ENCODE measurements at regions not wholly inside any gene's neighbourhood (a gene's known extent, or its start where the extent isn't known, plus 50 kb on each side); places are given as distances from the start of the nearest gene placed in this dataset.

DNA sequence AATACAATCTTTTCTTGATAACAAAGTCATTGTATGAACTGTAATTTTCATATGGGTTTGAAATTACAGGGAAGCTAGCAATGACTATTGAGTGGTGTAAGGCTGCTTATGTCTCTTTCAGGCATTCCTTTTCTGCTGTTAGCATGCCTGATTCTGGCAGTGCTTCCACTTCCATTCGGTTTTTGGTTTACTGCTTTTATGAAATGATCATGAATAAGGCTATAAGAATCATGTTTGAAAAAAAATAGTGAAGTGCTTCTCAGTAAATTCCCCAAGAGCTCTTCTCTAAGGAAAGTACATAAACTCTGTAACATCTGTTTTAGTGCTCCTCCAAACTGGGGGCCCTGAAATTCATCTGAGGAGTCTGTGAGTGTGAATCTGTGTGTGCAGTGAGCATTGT, 434.0 kb upstream of the RGS6 start:
- Histone ChIP-seq H3K36me3 (no peaks in the 10 kb centered on the region), H3K4me1 (ENCODE audit: control insufficient read depth in 1 of 2, low read depth in 2 of 2) (peaks cover 6 to 12% of the 10 kb centered on the region in 2 donors), H3K27me3 (replicated peaks; ENCODE audit: insufficient read depth) (no peaks in the 10 kb centered on the region), H3K4me3 (no peak overlapping the region), H3K9me3 (no peaks in the 10 kb centered on the region), H3K27ac (no peak overlapping the region)
- ATAC-seq (ENCODE audit: insufficient number of reproducible peaks, low FRiP score, low read depth) = no peak
- TF ChIP-seq, protein P1, sequence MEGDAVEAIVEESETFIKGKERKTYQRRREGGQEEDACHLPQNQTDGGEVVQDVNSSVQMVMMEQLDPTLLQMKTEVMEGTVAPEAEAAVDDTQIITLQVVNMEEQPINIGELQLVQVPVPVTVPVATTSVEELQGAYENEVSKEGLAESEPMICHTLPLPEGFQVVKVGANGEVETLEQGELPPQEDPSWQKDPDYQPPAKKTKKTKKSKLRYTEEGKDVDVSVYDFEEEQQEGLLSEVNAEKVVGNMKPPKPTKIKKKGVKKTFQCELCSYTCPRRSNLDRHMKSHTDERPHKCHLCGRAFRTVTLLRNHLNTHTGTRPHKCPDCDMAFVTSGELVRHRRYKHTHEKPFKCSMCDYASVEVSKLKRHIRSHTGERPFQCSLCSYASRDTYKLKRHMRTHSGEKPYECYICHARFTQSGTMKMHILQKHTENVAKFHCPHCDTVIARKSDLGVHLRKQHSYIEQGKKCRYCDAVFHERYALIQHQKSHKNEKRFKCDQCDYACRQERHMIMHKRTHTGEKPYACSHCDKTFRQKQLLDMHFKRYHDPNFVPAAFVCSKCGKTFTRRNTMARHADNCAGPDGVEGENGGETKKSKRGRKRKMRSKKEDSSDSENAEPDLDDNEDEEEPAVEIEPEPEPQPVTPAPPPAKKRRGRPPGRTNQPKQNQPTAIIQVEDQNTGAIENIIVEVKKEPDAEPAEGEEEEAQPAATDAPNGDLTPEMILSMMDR (IDR thresholded peaks at IDR 0.05) = no peak
- DNase-seq (ENCODE audit: low spot score) = no peak

DNA sequence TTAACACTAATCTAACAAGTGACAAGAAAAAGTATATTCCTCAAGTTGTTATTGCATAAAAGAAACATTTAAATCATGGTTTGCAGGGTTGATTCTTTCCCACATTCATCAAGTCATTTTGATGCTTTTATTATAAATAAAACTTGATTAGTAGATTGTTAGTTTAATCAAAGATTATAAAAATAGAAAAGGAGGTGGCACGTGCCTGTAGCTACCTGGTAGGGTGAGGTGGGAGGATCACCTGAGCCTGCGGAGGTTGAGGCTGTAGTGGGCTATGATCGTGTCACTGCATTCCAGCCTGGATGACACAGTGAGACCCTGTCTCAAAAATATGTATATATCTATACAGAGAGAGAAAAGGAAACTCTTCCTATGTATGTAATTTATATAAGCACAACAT, 433.2 kb upstream of the RGS6 start:
- ATAC-seq (ENCODE audit: insufficient number of reproducible peaks, low FRiP score, low read depth) (no peak), DNase-seq (ENCODE audit: low spot score) (no peak)
- Histone ChIP-seq H3K27ac (no peak overlapping the region), H3K27me3 (replicated peaks; ENCODE audit: insufficient read depth) (no peaks in the 10 kb centered on the region), H3K4me3 (no peak overlapping the region), H3K9me3 (no peaks in the 10 kb centered on the region), H3K4me1 (ENCODE audit: control insufficient read depth in 1 of 2, low read depth in 2 of 2) (peaks cover 6 to 12% of the 10 kb centered on the region in 2 donors), H3K36me3 (no peaks in the 10 kb centered on the region)
- TF ChIP-seq, protein P1 (IDR thresholded peaks at IDR 0.05) = no peak

DNA sequence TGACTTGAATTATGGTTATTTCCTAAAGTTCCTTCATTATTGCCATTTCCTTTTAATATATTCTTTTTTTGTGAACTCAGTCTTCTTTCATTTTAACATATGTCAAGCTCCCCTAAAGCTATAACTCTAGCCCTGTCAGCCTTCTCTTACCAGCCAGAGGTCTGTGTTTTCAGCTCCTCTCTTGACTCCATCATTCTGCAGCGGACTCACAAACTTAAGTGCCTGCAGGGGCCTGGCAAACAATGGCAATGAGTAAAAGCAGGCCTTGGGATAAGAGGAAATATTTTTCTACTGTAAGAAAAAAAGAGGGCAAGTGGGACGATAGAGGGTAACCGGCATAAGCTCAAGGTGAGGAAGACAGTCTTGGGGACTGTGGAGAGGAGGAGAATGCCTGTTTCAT, 424.5 kb upstream of the RGS6 start:
- no peak for DNase-seq (ENCODE audit: low spot score)
- no peaks in the 10 kb centered on the region for H3K27me3 ChIP-seq (replicated peaks; ENCODE audit: insufficient read depth)
- ATAC-seq (ENCODE audit: insufficient number of reproducible peaks, low FRiP score, low read depth) = no peak
- H3K27ac ChIP-seq = no peak overlapping the region
- no peak overlapping the region for H3K4me3 ChIP-seq
- H3K4me1 ChIP-seq (ENCODE audit: control insufficient read depth in 1 of 2, low read depth in 2 of 2) = no peaks in the 10 kb centered on the region
- H3K36me3 ChIP-seq = no peaks in the 10 kb centered on the region
- TF ChIP-seq, protein P1 (IDR thresholded peaks at IDR 0.05) = no peak
- no peaks in the 10 kb centered on the region for H3K9me3 ChIP-seq

DNA sequence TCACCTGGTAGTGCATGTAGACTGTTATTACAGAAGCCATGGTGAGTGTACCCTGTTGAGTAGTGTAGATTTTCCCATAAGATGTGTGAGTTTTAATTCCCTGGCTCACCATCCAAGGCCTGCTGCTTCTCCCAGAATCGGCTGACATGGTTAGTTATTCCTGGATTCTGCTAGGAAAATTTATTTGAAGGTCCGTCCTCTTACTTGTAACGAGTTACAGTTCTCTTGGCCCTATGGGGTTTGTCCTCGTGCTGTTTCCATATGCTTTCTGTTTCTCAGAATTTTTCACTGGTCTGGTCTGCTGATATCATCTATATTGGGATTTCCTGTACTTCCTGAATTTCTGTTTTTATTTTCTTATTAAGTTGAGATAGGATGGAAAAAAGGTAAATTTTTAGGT, 423.3 kb upstream of the RGS6 start:
- no peaks in the 10 kb centered on the region for H3K9me3 ChIP-seq
- H3K27ac ChIP-seq = no peak overlapping the region
- no peak for DNase-seq (ENCODE audit: low spot score)
- no peaks in the 10 kb centered on the region for H3K4me1 ChIP-seq (ENCODE audit: control insufficient read depth in 1 of 2, low read depth in 2 of 2)
- no peak for ATAC-seq (ENCODE audit: insufficient number of reproducible peaks, low FRiP score, low read depth)
- H3K27me3 ChIP-seq (replicated peaks; ENCODE audit: insufficient read depth) = no peaks in the 10 kb centered on the region
- H3K36me3 ChIP-seq = peaks cover 3% of the 10 kb centered on the region
- TF ChIP-seq, protein P1 (IDR thresholded peaks at IDR 0.05) = no peak
- no peak overlapping the region for H3K4me3 ChIP-seq

DNA sequence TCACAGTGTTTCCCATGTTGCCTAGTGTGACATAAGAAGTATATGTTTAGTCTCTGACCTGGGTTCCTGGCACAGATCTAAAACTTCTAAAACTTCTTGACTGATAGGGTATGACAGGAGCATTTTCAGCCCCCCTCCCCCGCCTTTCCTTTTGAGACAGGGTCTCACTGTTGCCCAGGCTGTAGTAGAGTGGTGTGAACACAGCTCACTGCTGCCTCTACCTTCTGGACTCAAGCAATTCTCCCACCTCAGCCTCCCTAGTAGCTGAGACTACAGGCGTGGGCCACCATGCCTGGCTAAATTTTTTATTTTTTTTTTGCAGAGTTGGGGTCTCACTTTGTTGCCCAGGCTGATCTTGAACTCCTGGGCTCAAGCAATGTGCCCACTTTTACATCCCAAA, 421.1 kb upstream of the RGS6 start:
- ATAC-seq (ENCODE audit: insufficient number of reproducible peaks, low FRiP score, low read depth) (no peak), DNase-seq (ENCODE audit: low spot score) (no peak)
- H3K4me1 ChIP-seq (ENCODE audit: control insufficient read depth in 1 of 2, low read depth in 2 of 2) = no peaks in the 10 kb centered on the region
- H3K4me3 ChIP-seq = no peak overlapping the region
- H3K9me3 ChIP-seq = no peaks in the 10 kb centered on the region
- peaks cover 3% of the 10 kb centered on the region for H3K36me3 ChIP-seq
- H3K27me3 ChIP-seq (replicated peaks; ENCODE audit: insufficient read depth) = no peaks in the 10 kb centered on the region
- H3K27ac ChIP-seq = no peak overlapping the region
- TF ChIP-seq, protein P1 (IDR thresholded peaks at IDR 0.05) = no peak
